ENCODE measurements at regions not wholly inside any gene's neighbourhood (a gene's known extent, or its start where the extent isn't known, plus 50 kb on each side); places are given as distances from the start of the nearest gene placed in this dataset.

- no peak for DNase-seq (ENCODE audit: low spot score)
Observed at GRCh38 chr7:42736931-42737330, 174.9 kb downstream of the C7orf25 start.

GRCh38 chr7:42735081-42735480, 176.8 kb downstream of the C7orf25 start:
- no peak for TF ChIP-seq CTCF (IDR thresholded peaks at IDR 0.05; ENCODE audit: extremely low read depth, missing control alignments)
- no peak for DNase-seq (ENCODE audit: low spot score)

More at GRCh38 chr7:42736931-42737330, 174.9 kb downstream of the C7orf25 start:
- no peak for TF ChIP-seq CTCF (IDR thresholded peaks at IDR 0.05; ENCODE audit: extremely low read depth, missing control alignments)

- TF ChIP-seq CTCF (IDR thresholded peaks at IDR 0.05; ENCODE audit: extremely low read depth, missing control alignments), result no peak
- DNase-seq (ENCODE audit: low spot score), result no peak
Observed at GRCh38 chr7:42734568-42734967, 177.3 kb downstream of the C7orf25 start.

- no peak for TF ChIP-seq CTCF (IDR thresholded peaks at IDR 0.05; ENCODE audit: extremely low read depth, missing control alignments)
- DNase-seq (ENCODE audit: low spot score), result no peak
Observed at GRCh38 chr7:42733040-42733439, 178.8 kb downstream of the C7orf25 start.

- TF ChIP-seq CTCF (IDR thresholded peaks at IDR 0.05; ENCODE audit: extremely low read depth, missing control alignments), result no peak
- DNase-seq (ENCODE audit: low spot score), result no peak
Observed at GRCh38 chr7:42730586-42730985, 181.3 kb downstream of the C7orf25 start.

GRCh38 chr7:42729053-42729765, 182.7 kb downstream of the C7orf25 start:
- TF ChIP-seq CTCF (IDR thresholded peaks at IDR 0.05; ENCODE audit: extremely low read depth, missing control alignments), result no peak
- no peak for DNase-seq (ENCODE audit: low spot score)

GRCh38 chr7:42727451-42727850, 184.4 kb downstream of the C7orf25 start:
- DNase-seq (ENCODE audit: low spot score), result no peak
- TF ChIP-seq CTCF (IDR thresholded peaks at IDR 0.05; ENCODE audit: extremely low read depth, missing control alignments), result no peak
